Naive B cell (primary cell): ENCODE measurements at regions not wholly inside any gene's neighbourhood (a gene's known extent, or its start where the extent isn't known, plus 50 kb on each side); places are given as distances from the start of the nearest gene placed in this dataset.
"Not testable (repeated sequence)": the region's sequence is repeated elsewhere in the genome, so short reads cannot be mapped to it uniquely, and the experiment has no call there.

Experiments
- ATAC-seq, 2 donors: fragments of 150-1000 bp; cut with Tn5 transposase; 2 replicates each; pipeline ENCODE4 v1.10.0; 2021; ENCODE audit warnings: low read depth in 2 of 2, mild to moderate bottlenecking in 2 of 2, moderate library complexity in 2 of 2
- DNase-seq: peaks from one replicate; pipeline ENCODE4 v3.0.0; 2022
- H3K27ac Mint-ChIP-seq, 6 donors: one replicate each; pipeline ENCODE4 v1.8.0; 2020 to 2022; ENCODE audit warnings: mild to moderate bottlenecking in 6 of 6, mixed read lengths in 6 of 6, moderate library complexity in 5 of 6, inconsistent platforms in 2 of 6
- H3K27me3 Mint-ChIP-seq, 3 donors: one replicate each; pipeline ENCODE4 v1.8.0; 2021 to 2022; ENCODE audit warnings: mixed read lengths in 3 of 3, mild to moderate bottlenecking in 1 of 3
- H3K36me3 Mint-ChIP-seq, 2 donors: one replicate each; pipeline ENCODE4 v1.8.0; 2020 to 2022; ENCODE audit warnings: mixed read lengths in 2 of 2, inconsistent platforms in 1 of 2, mild to moderate bottlenecking in 1 of 2
- H3K4me1 Mint-ChIP-seq, 3 donors: one replicate each; pipeline ENCODE4 v1.8.0; 2020 to 2022; ENCODE audit warnings: mixed read lengths in 3 of 3, inconsistent platforms in 1 of 3, mild to moderate bottlenecking in 1 of 3, moderate library complexity in 1 of 3
- H3K4me3 Mint-ChIP-seq, 8 donors: one replicate each; pipeline ENCODE4 v1.8.0; 2020 to 2022; ENCODE audit warnings: mild to moderate bottlenecking in 8 of 8, mixed read lengths in 8 of 8, moderate library complexity in 8 of 8, inconsistent platforms in 2 of 8
- H3K9me3 Mint-ChIP-seq, 7 donors: one replicate each; pipeline ENCODE4 v1.8.0; 2020 to 2022; ENCODE audit warnings: mixed read lengths in 7 of 7, mild to moderate bottlenecking in 5 of 7, inconsistent platforms in 2 of 7, moderate library complexity in 1 of 7

GRCh38 chr4:186414390-186414789, 141.0 kb downstream of the MTNR1A start:
- no peaks in the 10 kb centered on the region for H3K4me1 Mint-ChIP-seq
- H3K4me3 Mint-ChIP-seq: no peak overlapping the region
- no peak for ATAC-seq
- H3K27me3 Mint-ChIP-seq: peaks cover 0 to 4% (median 0%) of the 10 kb centered on the region in 3 donors
- no peaks in the 10 kb centered on the region for H3K36me3 Mint-ChIP-seq
- no peak overlapping the region for H3K27ac Mint-ChIP-seq
- peaks cover 0 to 3% (median 0%) of the 10 kb centered on the region in 7 donors for H3K9me3 Mint-ChIP-seq
- no peak for DNase-seq

DNA sequence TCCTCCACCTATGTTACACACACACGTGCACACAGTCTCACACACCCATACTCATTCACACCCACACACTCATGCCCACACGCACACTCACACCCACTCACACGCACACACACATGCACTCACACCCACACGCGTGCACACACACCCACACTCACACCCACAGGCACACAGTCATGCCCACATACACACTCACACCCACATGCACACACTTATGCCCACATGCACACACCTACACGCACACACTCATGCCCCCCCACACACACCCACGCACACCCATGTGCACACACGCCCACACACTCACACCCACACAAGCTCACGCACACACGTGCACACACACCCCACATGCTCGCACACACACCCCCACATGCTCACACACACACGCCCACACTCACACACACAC, 140.0 kb downstream of the F11 start:
- no peak for DNase-seq
- H3K27ac Mint-ChIP-seq: no peak overlapping the region
- ATAC-seq: no peak
- no peak overlapping the region for H3K4me3 Mint-ChIP-seq
- H3K4me1 Mint-ChIP-seq: peaks cover 0 to 3% (median 0%) of the 10 kb centered on the region in 3 donors
- H3K27me3 Mint-ChIP-seq: no peaks in the 10 kb centered on the region
- H3K9me3 Mint-ChIP-seq: peaks cover 0 to 18% (median 5%) of the 10 kb centered on the region in 7 donors
- no peaks in the 10 kb centered on the region for H3K36me3 Mint-ChIP-seq

DNA sequence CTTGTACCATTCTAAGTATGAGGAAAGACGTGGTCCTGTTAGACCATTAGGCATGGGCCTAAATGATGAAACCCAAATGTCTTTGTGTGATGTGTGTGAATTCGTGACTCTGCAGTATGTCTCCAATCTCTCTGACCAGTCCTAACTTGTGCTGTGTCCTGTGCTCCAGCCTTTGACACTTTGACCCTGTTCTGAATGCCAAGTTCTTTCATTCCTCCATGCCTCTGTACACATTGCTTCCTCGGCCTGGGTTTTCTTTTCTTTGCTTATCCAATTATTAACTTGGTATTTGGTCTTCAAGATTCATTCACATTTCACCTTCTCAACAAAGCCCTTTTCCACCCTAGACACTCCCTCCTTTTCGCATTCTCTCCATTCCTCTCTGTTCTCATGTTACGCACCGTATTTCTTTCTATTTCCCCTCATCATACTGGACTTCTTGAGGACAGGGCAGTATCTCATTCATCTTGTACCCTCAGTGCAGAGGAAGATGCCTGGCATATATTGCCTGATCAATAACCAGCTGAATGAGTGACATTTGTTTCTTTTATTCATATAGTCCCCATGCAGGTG, 138.7 kb downstream of the F11 start:
- no peak for ATAC-seq
- H3K9me3 Mint-ChIP-seq: peaks cover 0 to 18% (median 5%) of the 10 kb centered on the region in 7 donors
- DNase-seq: no peak
- H3K27ac Mint-ChIP-seq: peak overlapping the region in 1 of 6 donors; percentile 13
- peaks cover 0 to 3% (median 0%) of the 10 kb centered on the region in 3 donors for H3K4me1 Mint-ChIP-seq
- H3K4me3 Mint-ChIP-seq: no peak overlapping the region
- H3K36me3 Mint-ChIP-seq: no peaks in the 10 kb centered on the region
- no peaks in the 10 kb centered on the region for H3K27me3 Mint-ChIP-seq

DNA sequence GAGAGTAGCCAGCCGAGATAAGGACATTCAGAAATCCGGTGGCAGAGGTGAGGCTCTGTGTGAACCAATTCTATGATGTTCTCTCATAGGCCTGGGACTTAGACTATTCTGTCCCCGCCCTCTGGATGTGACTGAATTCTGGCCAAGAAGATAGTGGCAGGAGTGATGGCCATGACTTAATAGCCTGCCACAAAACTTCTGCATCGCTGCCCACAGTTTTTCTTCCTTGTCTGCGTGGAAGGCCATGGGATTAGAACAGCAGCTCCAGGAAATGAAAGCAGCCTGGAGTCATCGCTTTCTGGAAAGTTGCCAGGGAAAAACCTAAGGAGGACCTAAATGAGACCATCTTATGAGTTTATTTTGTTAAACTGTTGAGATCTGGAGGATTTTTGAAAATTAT, 134.7 kb downstream of the F11 start:
- Mint-ChIP-seq H3K4me3 (no peak overlapping the region), H3K9me3 (peaks cover 0 to 18% (median 3%) of the 10 kb centered on the region in 7 donors), H3K27me3 (no peaks in the 10 kb centered on the region), H3K27ac (no peak overlapping the region), H3K36me3 (no peaks in the 10 kb centered on the region), H3K4me1 (peaks cover 0 to under 1% (median 0%) of the 10 kb centered on the region in 3 donors)
- no peak for DNase-seq
- no peak for ATAC-seq

DNA sequence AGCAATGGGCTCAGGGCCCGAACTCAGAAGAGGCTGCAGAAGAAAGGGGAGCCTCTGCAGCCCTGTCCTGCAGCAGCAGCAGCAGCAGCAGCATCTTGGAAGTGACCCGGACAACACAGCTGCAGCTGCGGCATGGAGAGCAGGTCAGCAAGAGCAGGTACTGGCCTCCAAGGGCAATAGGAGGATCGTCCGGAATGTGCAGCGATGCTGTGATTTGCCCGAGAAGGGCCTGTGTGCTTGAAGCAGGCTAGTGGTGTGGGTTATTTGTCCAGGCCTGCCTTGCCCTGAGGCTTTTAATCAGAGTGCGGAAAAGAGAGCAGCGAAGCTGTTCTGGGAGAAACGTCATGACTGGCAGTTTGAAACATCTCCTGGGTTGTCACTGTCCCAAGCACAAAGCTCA, 126.0 kb downstream of the F11 start:
- ATAC-seq (no peak), DNase-seq (no peak)
- Mint-ChIP-seq H3K4me3 (no peak overlapping the region), H3K4me1 (no peaks in the 10 kb centered on the region), H3K27ac (no peak overlapping the region), H3K27me3 (no peaks in the 10 kb centered on the region), H3K36me3 (no peaks in the 10 kb centered on the region), H3K9me3 (peaks cover 0 to 5% (median 0%) of the 10 kb centered on the region in 7 donors)

DNA sequence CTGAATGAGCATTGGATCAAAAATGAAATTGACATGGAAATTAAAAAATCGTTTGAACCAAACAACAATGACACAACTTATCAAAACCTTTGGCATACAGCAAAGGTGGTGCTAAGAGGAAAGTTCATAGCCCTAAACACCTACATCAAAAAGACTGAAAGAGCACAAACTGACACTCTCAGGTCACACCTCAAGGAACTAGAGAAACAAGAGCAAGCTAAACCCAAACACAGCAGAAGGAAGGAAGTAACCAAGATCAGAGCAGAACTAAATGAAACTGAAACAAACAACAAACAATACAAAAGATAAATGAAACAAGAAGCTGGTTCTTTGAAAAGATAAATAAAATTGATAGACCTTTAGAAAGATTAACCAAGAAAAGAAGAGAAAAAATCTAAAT, 118.3 kb downstream of the F11 start:
- not testable (repeated sequence) for H3K4me1 Mint-ChIP-seq, H3K4me3 Mint-ChIP-seq
- H3K27ac Mint-ChIP-seq: peak overlapping the region in 1 of 6 donors; percentile 14

GRCh38 chr4:186368281-186368680, 102.3 kb downstream of the F11 start:
- no peak for ATAC-seq
- Mint-ChIP-seq H3K4me1 (no peaks in the 10 kb centered on the region), H3K36me3 (peaks cover 6 to 22% of the 10 kb centered on the region in 2 donors), H3K9me3 (peaks cover 18 to 28% (median 23%) of the 10 kb centered on the region in 7 donors), H3K4me3 (no peak overlapping the region), H3K27ac (no peak overlapping the region), H3K27me3 (no peaks in the 10 kb centered on the region)
- DNase-seq: no peak

More for the DNA sequence above, 118.3 kb downstream of the F11 start:
- H3K9me3 Mint-ChIP-seq: peaks cover 4 to 23% (median 8%) of the 10 kb centered on the region in 7 donors
- H3K36me3 Mint-ChIP-seq, ATAC-seq, DNase-seq, H3K27me3 Mint-ChIP-seq: not testable (repeated sequence)

- Mint-ChIP-seq H3K4me1 (no peaks in the 10 kb centered on the region), H3K36me3 (peaks cover 6 to 23% of the 10 kb centered on the region in 2 donors), H3K4me3 (no peak overlapping the region), H3K27me3 (no peaks in the 10 kb centered on the region), H3K9me3 (peaks cover 19 to 35% (median 25%) of the 10 kb centered on the region in 7 donors), H3K27ac (no peak overlapping the region)
- ATAC-seq: no peak
- no peak for DNase-seq
Measured at GRCh38 chr4:186366326-186366725, 100.3 kb downstream of the F11 start.

GRCh38 chr4:186363038-186363437, 97.0 kb downstream of the F11 start:
- Mint-ChIP-seq H3K9me3 (peaks cover 20 to 35% (median 25%) of the 10 kb centered on the region in 7 donors), H3K36me3 (peaks cover 6 to 23% of the 10 kb centered on the region in 2 donors)
- H3K4me3 Mint-ChIP-seq, ATAC-seq, DNase-seq, H3K4me1 Mint-ChIP-seq, H3K27ac Mint-ChIP-seq, H3K27me3 Mint-ChIP-seq: not testable (repeated sequence)

- ATAC-seq: no peak
- H3K27me3 Mint-ChIP-seq: peaks cover 0 to 2% (median 0%) of the 10 kb centered on the region in 3 donors
- peaks cover 19 to 29% (median 23%) of the 10 kb centered on the region in 7 donors for H3K9me3 Mint-ChIP-seq
- H3K4me1 Mint-ChIP-seq: no peaks in the 10 kb centered on the region
- no peak overlapping the region for H3K27ac Mint-ChIP-seq
- peak overlapping the region in 1 of 8 donors; percentile 4 for H3K4me3 Mint-ChIP-seq
- H3K36me3 Mint-ChIP-seq: peaks cover 6 to 23% of the 10 kb centered on the region in 2 donors
- DNase-seq: no peak
Measured at GRCh38 chr4:186360551-186360950, 94.6 kb downstream of the F11 start.

DNA sequence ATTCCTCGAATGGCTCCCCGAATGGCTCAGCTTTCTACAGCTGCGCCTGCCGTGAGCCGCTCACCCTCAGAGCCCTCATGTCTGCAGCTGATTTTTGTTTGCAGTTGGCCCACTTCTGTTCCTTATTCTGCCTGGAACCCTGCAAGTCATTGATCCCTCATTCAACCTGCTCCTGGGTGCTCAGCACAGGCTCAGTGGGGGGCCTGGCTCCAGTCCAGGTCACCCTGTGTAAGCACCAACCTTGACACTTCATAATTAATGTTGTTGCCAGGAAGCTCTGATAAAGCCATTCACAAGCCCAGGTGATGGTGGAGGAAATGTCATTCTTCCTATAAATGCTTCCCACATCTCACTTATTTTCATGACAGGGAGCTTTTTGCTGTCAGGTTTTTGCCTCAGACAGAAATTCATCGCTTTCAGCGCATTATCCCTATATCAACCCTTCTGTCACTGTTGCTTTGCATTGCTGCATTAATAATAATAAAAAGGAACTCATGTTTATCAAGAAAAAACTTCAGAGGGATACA, 85.7 kb downstream of the F11 start:
- peaks cover 0 to 8% (median 0%) of the 10 kb centered on the region in 3 donors for H3K27me3 Mint-ChIP-seq
- H3K36me3 Mint-ChIP-seq: no peaks in the 10 kb centered on the region
- ATAC-seq: no peak
- no peak overlapping the region for H3K27ac Mint-ChIP-seq
- peaks cover 0 to 8% (median 0%) of the 10 kb centered on the region in 7 donors for H3K9me3 Mint-ChIP-seq
- H3K4me1 Mint-ChIP-seq: no peaks in the 10 kb centered on the region
- DNase-seq: no peak
- no peak overlapping the region for H3K4me3 Mint-ChIP-seq

- H3K27me3 Mint-ChIP-seq: peaks cover 0 to 5% (median 4%) of the 10 kb centered on the region in 3 donors
- DNase-seq (no peak), ATAC-seq (no peak)
- H3K36me3 Mint-ChIP-seq: no peaks in the 10 kb centered on the region
- peaks cover 0 to 9% (median 3%) of the 10 kb centered on the region in 7 donors for H3K9me3 Mint-ChIP-seq
- H3K4me1 Mint-ChIP-seq: no peaks in the 10 kb centered on the region
- no peak overlapping the region for H3K27ac Mint-ChIP-seq
- no peak overlapping the region for H3K4me3 Mint-ChIP-seq
Measured at GRCh38 chr4:186348433-186348832, 82.4 kb downstream of the F11 start.

DNA sequence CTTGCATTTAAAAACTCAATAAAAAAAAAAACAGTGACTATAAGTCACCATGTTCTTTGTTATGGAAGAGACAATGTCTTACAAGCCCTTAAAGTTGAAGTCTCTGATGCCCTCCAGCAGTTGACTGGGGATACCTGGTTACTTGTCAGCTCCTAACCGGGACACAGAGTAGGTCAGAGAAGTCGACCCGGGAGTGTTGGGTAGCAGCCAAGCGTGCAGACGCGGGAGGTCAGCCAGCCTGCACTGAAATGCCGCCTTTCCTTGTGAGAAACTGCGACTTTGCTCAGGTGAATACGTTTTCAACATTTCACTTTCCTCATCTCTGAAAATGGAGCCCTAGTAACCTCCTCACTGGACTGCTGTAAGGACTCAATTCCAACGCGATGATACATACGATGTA, 81.8 kb downstream of the F11 start:
- ATAC-seq (no peak), DNase-seq (no peak)
- H3K27ac Mint-ChIP-seq: no peak overlapping the region
- no peaks in the 10 kb centered on the region for H3K36me3 Mint-ChIP-seq
- no peaks in the 10 kb centered on the region for H3K4me1 Mint-ChIP-seq
- H3K27me3 Mint-ChIP-seq: peaks cover 0 to 6% (median 4%) of the 10 kb centered on the region in 3 donors
- peaks cover 0 to 9% (median 4%) of the 10 kb centered on the region in 7 donors for H3K9me3 Mint-ChIP-seq
- H3K4me3 Mint-ChIP-seq: no peak overlapping the region

DNA sequence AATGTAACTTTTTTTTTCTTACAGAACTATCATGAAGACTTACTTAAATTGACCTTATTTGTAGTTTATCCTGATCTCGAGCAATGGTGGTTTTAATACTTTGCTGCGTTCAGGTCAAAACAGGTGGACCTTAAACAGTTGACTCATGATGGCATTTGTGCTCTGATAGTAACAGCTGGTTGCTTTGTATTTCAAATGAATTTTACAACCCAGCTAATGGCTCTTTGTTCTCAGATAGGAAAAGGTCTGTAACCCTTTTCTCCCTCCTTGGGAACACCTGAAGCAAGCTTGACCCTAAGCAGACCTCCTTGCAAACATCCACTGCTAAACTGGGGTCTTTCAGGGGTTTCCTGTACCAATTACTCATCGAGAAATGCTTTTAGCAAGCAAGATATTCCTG, 79.2 kb downstream of the F11 start:
- ATAC-seq: no peak
- H3K4me1 Mint-ChIP-seq: no peaks in the 10 kb centered on the region
- DNase-seq: no peak
- H3K27me3 Mint-ChIP-seq: peaks cover 0 to 6% (median 4%) of the 10 kb centered on the region in 3 donors
- no peaks in the 10 kb centered on the region for H3K36me3 Mint-ChIP-seq
- no peak overlapping the region for H3K27ac Mint-ChIP-seq
- peaks cover 2 to 11% (median 5%) of the 10 kb centered on the region in 7 donors for H3K9me3 Mint-ChIP-seq
- H3K4me3 Mint-ChIP-seq: no peak overlapping the region
